GM12878 (cell line): ENCODE measurements at regions not wholly inside any gene's neighbourhood (a gene's known extent, or its start where the extent isn't known, plus 50 kb on each side); places are given as distances from the start of the nearest gene placed in this dataset.

Source experiments
- ATAC-seq: fragments of 200-7000 bp; cut with Tn5 transposase; 3 replicates; pipeline ENCODE4 v1.9.1; 2020; ENCODE audit warnings: mild to moderate bottlenecking, moderate library complexity
- BruUV-seq: library from RNA; stranded (reverse); fragments of 400-500 nt; replicated peaks from 2 replicates; lab custom pipeline; 2021; lab: Mats Ljungman, UMichigan
- CTCF ChIA-PET: fragments of 300-600 bp; sonication (Branson Sonifier 250); formaldehyde crosslinking; extraction: SDS; loops from one replicate; lab custom pipeline; 2021; ENCODE audit warnings: inconsistent platforms; lab: Yijun Ruan, JAX
- POLR2A ChIA-PET: fragments of 350-600 bp; formaldehyde crosslinking; extraction: SDS; loops from one replicate; lab custom pipeline; 2021; ENCODE audit warnings: inconsistent platforms; lab: Charles Lee
- RAD21 ChIA-PET: fragments of 300-600 bp; sonication (Branson Sonifier 250); formaldehyde crosslinking; loops from one replicate; lab custom pipeline; 2023; ENCODE audit warnings: antibody characterized with exemption; ENCODE audit not compliant: unreplicated experiment; lab: Charles Lee
- SMC1A ChIA-PET: fragments of 300-600 bp; sonication (Branson Sonifier 250); formaldehyde crosslinking; loops from one replicate; lab custom pipeline; 2023; ENCODE audit not compliant: unreplicated experiment, uncharacterized antibody; lab: Charles Lee
- DNase-seq: peaks from one replicate; pipeline ENCODE4 v3.0.0-alpha.2; 2011; ENCODE audit warnings: low read depth, low spot score
- FAIRE-seq: peaks from 3 replicates; lab custom pipeline; 2011; peaks lifted over from hg19 to GRCh38; lab: Jason Lieb, UNC
- H2AFZ ChIP-seq: 2 replicates; pipeline ENCODE4 v1.6.0; 2011; ENCODE audit warnings: low read depth, low read length, control low read depth; ENCODE audit not compliant: control insufficient read depth
- H3K27ac ChIP-seq: 2 replicates; pipeline ENCODE4 v1.5.1; 2011; ENCODE audit warnings: control low read depth; ENCODE audit not compliant: control insufficient read depth, insufficient read depth
- H3K27me3 ChIP-seq, 2 experiments: replicated peaks in 1 of 2; 2 replicates each; pipeline versions ENCODE4 v1.6.0 to v1.6.1; 2011; ENCODE audit warnings: low read length in 1 of 2; ENCODE audit not compliant: control insufficient read depth in 2 of 2, insufficient read depth in 2 of 2
- H3K36me3 ChIP-seq, 2 experiments: 2 replicates each; pipeline ENCODE4 v1.5.1; 2011; ENCODE audit warnings: low read length in 1 of 2; ENCODE audit not compliant: control insufficient read depth in 2 of 2, insufficient read depth in 2 of 2
- H3K4me1 ChIP-seq: 2 replicates; pipeline ENCODE4 v1.6.1; 2011; ENCODE audit warnings: mild to moderate bottlenecking, low read length, moderate library complexity, mixed read lengths; ENCODE audit not compliant: control insufficient read depth, insufficient read depth
- H3K4me2 ChIP-seq: 2 replicates; pipeline ENCODE4 v1.6.0; 2011; ENCODE audit warnings: control low read depth; ENCODE audit not compliant: control insufficient read depth, insufficient read depth
- H3K4me3 ChIP-seq: fragments of 200-600 bp; sonication (generic); 2 replicates; pipeline ENCODE4 v1.5.1; 2016
- H3K79me2 ChIP-seq: 2 replicates; pipeline ENCODE4 v1.6.0; 2011; ENCODE audit warnings: low read length; ENCODE audit not compliant: control insufficient read depth, insufficient read depth
- H3K9ac ChIP-seq: 2 replicates; pipeline ENCODE4 v1.8.0; 2011; ENCODE audit warnings: low read length, control low read depth, mixed read lengths; ENCODE audit not compliant: control insufficient read depth, insufficient read depth
- H3K9me3 ChIP-seq: replicated peaks from 3 replicates; pipeline ENCODE4 v1.5.1; 2011; ENCODE audit warnings: mild to moderate bottlenecking, low read length; ENCODE audit not compliant: control insufficient read depth, insufficient read depth
- H4K20me1 ChIP-seq: 2 replicates; pipeline ENCODE4 v1.6.0; 2011; ENCODE audit not compliant: control insufficient read depth, insufficient read depth
- ATF3 ChIP-seq: IDR thresholded peaks from 2 replicates; pipeline ENCODE4 v1.6.1; 2011; ENCODE audit warnings: low read depth, mild to moderate bottlenecking, low read length, moderate library complexity, borderline replicate concordance; ENCODE audit errors: extremely low read depth
- BCLAF1 ChIP-seq: fragments of 450-650 bp; IDR thresholded peaks from 2 replicates; pipeline ENCODE4 v1.6.1; 2017; ENCODE audit warnings: antibody characterized with exemption, mild to moderate bottlenecking, moderate library complexity
- E2F4 ChIP-seq: IDR thresholded peaks from 2 replicates; pipeline ENCODE4 v1.6.1; 2012; ENCODE audit warnings: low read depth, low read length, improper control_type of control experiment
- KAT2A ChIP-seq: conservative IDR thresholded peaks from 2 replicates; pipeline ENCODE4 v1.6.1; 2011; ENCODE audit warnings: low read depth, low read length; ENCODE audit not compliant: control insufficient read depth
- NFYB ChIP-seq: IDR thresholded peaks from 2 replicates; pipeline ENCODE4 v1.6.1; 2011; ENCODE audit warnings: low read depth, mild to moderate bottlenecking, low read length, improper control_type of control experiment, moderate library complexity; ENCODE audit not compliant: insufficient read depth
- POLR2AphosphoS5 ChIP-seq: IDR thresholded peaks from 2 replicates; pipeline ENCODE4 v1.6.1; 2011; ENCODE audit warnings: mild to moderate bottlenecking, low read length, inconsistent platforms
- WGBS: methylation state at CpG from one replicate; pipeline ENCODE4 v1.1.6; 2016; ENCODE audit warnings: low lambda C conversion rate; ENCODE audit not compliant: insufficient replicate concordance, insufficient coverage; ENCODE audit errors: missing lambda C conversion rate; 5-methylcytosine and 5-hydroxymethylcytosine counted together
- in situ Hi-C: fragments of 300-500 bp; cut with MboI; formaldehyde crosslinking; loops from 9 replicates; pipeline ENCODE4 v1.14.3; 2018; ENCODE audit warnings: mixed read lengths
- intact Hi-C: fragments of 100-400 bp; cut with micrococcal nuclease; formaldehyde crosslinking; loops from one replicate; pipeline ENCODE4 v1.14.2; 2022; ENCODE audit not compliant: unreplicated experiment

- Histone ChIP-seq H4K20me1 (no peaks in the 10 kb centered on the region), H2AFZ (no peak overlapping the region), H3K4me2 (no peak overlapping the region), H3K79me2 (no peaks in the 10 kb centered on the region), H3K9me3 (no peaks in the 10 kb centered on the region), H3K27ac (no peak overlapping the region), H3K4me3 (no peak overlapping the region), H3K4me1 (no peaks in the 10 kb centered on the region), H3K27me3 (no peaks in the 10 kb centered on the region; a peak in 1 of 4 replicates), H3K36me3 (no peaks in the 10 kb centered on the region), H3K9ac (no peak overlapping the region)
- 26% methylated on average over 6 of the region's 6 CpGs for WGBS
- ChIA-PET POLR2A (no interaction called here), RAD21 (interaction anchor here (1.2 kb wide), 1 partner anchor 1354 kb away, joined by 4 read pairs; no protein-coding TSS in a partner anchor), SMC1A (interaction anchor here (0.9 kb wide), 1 partner anchor 338 kb away, joined by 3 read pairs; no protein-coding TSS in a partner anchor), CTCF (interaction anchor here (1.5 kb wide), 1 partner anchor 19 kb away, joined by 5 read pairs; no protein-coding TSS in a partner anchor)
- ATAC-seq (no peak), DNase-seq (no peak), FAIRE-seq (no peak)
- TF ChIP-seq BCLAF1 = no peak
- no peak for TF ChIP-seq POLR2AphosphoS5
- TF ChIP-seq ATF3 = no peak
- no peak for TF ChIP-seq E2F4
- no peak for TF ChIP-seq KAT2A
- no peak for TF ChIP-seq NFYB
- in situ Hi-C loops = no loop called here
- intact Hi-C loops = no loop called here
- no TSS peak for BruUV-seq
Observed at GRCh38 chr2:7407906-7408680, 490.9 kb downstream of the RNF144A start.
